ENCODE measurements at regions not wholly inside any gene's neighbourhood (a gene's known extent, or its start where the extent isn't known, plus 50 kb on each side); places are given as distances from the start of the nearest gene placed in this dataset.

- TF ChIP-seq ZNF143 (CRISPR knock-in tag; IDR thresholded peaks at IDR 0.05) (no peak), BRD4 (IDR thresholded peaks at IDR 0.05) (no peak), HNRNPLL (IDR thresholded peaks at IDR 0.05; ENCODE audit: low read depth, low read length, poor library complexity, severe bottlenecking) (no peak), ZNF23 (CRISPR knock-in tag; IDR thresholded peaks at IDR 0.05) (no peak), NFE2L1 (tag; IDR thresholded peaks at IDR 0.05; ENCODE audit: borderline replicate concordance, low read depth) (no peak), RAD21 (CRISPR knock-in tag; conservative IDR thresholded peaks at IDR 0.05 in 1 of 2, IDR thresholded peaks at IDR 0.05 in 1 of 2) (no peak), ZNF398 (CRISPR knock-in tag; IDR thresholded peaks at IDR 0.05) (no peak), IRF9 (tag; IDR thresholded peaks at IDR 0.05) (no peak), RHOXF2B (CRISPR knock-in tag; conservative IDR thresholded peaks at IDR 0.05) (no peak), ZNF830 (CRISPR knock-in tag; IDR thresholded peaks at IDR 0.05) (no peak), SP2 (IDR thresholded peaks at IDR 0.05; ENCODE audit: extremely low read depth, low read depth, low read length, poor library complexity, severe bottlenecking) (no peak), SOX6 (IDR thresholded peaks at IDR 0.05) (no peak), ETV1 (tag; conservative IDR thresholded peaks at IDR 0.05; ENCODE audit: low read depth) (no peak), ZNF75A (CRISPR knock-in tag; IDR thresholded peaks at IDR 0.05) (no peak), MBD2 (IDR thresholded peaks at IDR 0.05; ENCODE audit: borderline replicate concordance, low read depth) (no peak), JUND (IDR thresholded peaks at IDR 0.05; ENCODE audit: borderline replicate concordance, low read depth, low read length) (no peak), JUND (tag; IDR thresholded peaks at IDR 0.05; ENCODE audit: borderline replicate concordance, low read depth, low read length) (no peak), E4F1 (CRISPR knock-in tag; IDR thresholded peaks at IDR 0.05; ENCODE audit: borderline replicate concordance) (no peak)
- TF ChIP-seq, protein P1, sequence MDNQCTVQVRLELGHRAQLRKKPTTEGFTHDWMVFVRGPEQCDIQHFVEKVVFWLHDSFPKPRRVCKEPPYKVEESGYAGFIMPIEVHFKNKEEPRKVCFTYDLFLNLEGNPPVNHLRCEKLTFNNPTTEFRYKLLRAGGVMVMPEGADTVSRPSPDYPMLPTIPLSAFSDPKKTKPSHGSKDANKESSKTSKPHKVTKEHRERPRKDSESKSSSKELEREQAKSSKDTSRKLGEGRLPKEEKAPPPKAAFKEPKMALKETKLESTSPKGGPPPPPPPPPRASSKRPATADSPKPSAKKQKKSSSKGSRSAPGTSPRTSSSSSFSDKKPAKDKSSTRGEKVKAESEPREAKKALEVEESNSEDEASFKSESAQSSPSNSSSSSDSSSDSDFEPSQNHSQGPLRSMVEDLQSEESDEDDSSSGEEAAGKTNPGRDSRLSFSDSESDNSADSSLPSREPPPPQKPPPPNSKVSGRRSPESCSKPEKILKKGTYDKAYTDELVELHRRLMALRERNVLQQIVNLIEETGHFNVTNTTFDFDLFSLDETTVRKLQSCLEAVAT (IDR thresholded peaks at IDR 0.05), result no peak
- TF ChIP-seq, protein P2, sequence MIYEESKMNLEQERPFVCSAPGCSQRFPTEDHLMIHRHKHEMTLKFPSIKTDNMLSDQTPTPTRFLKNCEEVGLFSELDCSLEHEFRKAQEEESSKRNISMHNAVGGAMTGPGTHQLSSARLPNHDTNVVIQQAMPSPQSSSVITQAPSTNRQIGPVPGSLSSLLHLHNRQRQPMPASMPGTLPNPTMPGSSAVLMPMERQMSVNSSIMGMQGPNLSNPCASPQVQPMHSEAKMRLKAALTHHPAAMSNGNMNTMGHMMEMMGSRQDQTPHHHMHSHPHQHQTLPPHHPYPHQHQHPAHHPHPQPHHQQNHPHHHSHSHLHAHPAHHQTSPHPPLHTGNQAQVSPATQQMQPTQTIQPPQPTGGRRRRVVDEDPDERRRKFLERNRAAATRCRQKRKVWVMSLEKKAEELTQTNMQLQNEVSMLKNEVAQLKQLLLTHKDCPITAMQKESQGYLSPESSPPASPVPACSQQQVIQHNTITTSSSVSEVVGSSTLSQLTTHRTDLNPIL (CRISPR knock-in tag; IDR thresholded peaks at IDR 0.05), result no peak
Observed at GRCh38 chr4:1567808-1568581, 116.1 kb downstream of the FAM53A start (continued).

Data from K562 (cell line).